OCI-LY7 (cell line): ENCODE measurements at regions not wholly inside any gene's neighbourhood (a gene's known extent, or its start where the extent isn't known, plus 50 kb on each side); places are given as distances from the start of the nearest gene placed in this dataset.

ENCODE experiments used
- BruUV-seq: library from RNA; stranded (reverse); fragments of 400-500 nt; replicated peaks from 2 replicates; lab custom pipeline; 2021; lab: Mats Ljungman, UMichigan
- CTCF ChIA-PET: fragments of 300-600 bp; sonication (Branson Sonifier 250); formaldehyde crosslinking; loops from one replicate; lab custom pipeline; 2022; ENCODE audit warnings: antibody characterized with exemption; ENCODE audit not compliant: unreplicated experiment; lab: Charles Lee
- POLR2A ChIA-PET: fragments of 300-600 bp; sonication (Branson Sonifier 250); formaldehyde crosslinking; loops from one replicate; lab custom pipeline; 2022; ENCODE audit warnings: antibody characterized with exemption; lab: Charles Lee
- DNase-seq: peaks from one replicate; pipeline ENCODE4 v3.0.0-alpha.2; 2015; ENCODE audit warnings: low spot score
- H2AFZ ChIP-seq: fragments of 200-600 bp; sonication (generic), shearing (Covaris generic); 2 replicates; pipeline ENCODE4 v1.6.1; 2014; ENCODE audit warnings: mild to moderate bottlenecking, antibody characterized with exemption, low read length, moderate library complexity
- H3K27ac ChIP-seq: fragments of 200-600 bp; sonication (generic); 2 replicates; pipeline ENCODE4 v1.5.1; 2014; ENCODE audit warnings: mixed run types, low read depth, mild to moderate bottlenecking, moderate library complexity, low read length, inconsistent platforms; ENCODE audit not compliant: poor library complexity, severe bottlenecking
- H3K36me3 ChIP-seq: fragments of 200-600 bp; sonication (generic); 2 replicates; pipeline ENCODE4 v1.6.1; 2014; ENCODE audit warnings: mild to moderate bottlenecking, antibody characterized with exemption, low read length, moderate library complexity, mixed read lengths; ENCODE audit not compliant: insufficient read depth
- H3K4me1 ChIP-seq: fragments of 200-600 bp; sonication (generic); 2 replicates; pipeline ENCODE4 v1.5.1; 2014; ENCODE audit warnings: mild to moderate bottlenecking, low read length; ENCODE audit not compliant: insufficient read depth, poor library complexity, severe bottlenecking
- H3K4me2 ChIP-seq: fragments of 200-600 bp; sonication (generic); 2 replicates; pipeline ENCODE4 v1.6.1; 2014; ENCODE audit warnings: mild to moderate bottlenecking, low read length
- H3K4me3 ChIP-seq: fragments of 200-600 bp; sonication (generic); 2 replicates; pipeline ENCODE4 v1.5.1; 2014; ENCODE audit warnings: mild to moderate bottlenecking, low read depth, low read length; ENCODE audit not compliant: poor library complexity, severe bottlenecking
- H3K79me2 ChIP-seq: fragments of 200-600 bp; sonication (generic); 2 replicates; pipeline ENCODE4 v1.6.1; 2016; ENCODE audit warnings: low read depth, mild to moderate bottlenecking, low read length, moderate library complexity, mixed read lengths; ENCODE audit not compliant: insufficient read depth
- H3K9me2 ChIP-seq: fragments of 200-600 bp; sonication (generic); 2 replicates; pipeline ENCODE4 v1.6.1; 2016; ENCODE audit warnings: mild to moderate bottlenecking, low read length, mixed read lengths; ENCODE audit not compliant: insufficient read depth
- H3K9me3 ChIP-seq: fragments of 200-600 bp; sonication (generic); 2 replicates; pipeline ENCODE4 v1.6.1; 2014; ENCODE audit warnings: mild to moderate bottlenecking, mixed run types, low read length, mixed read lengths
- H4K20me1 ChIP-seq: fragments of 200-600 bp; sonication (generic); 2 replicates; pipeline ENCODE4 v1.6.1; 2014; ENCODE audit warnings: mild to moderate bottlenecking, antibody characterized with exemption, low read length, moderate library complexity, mixed read lengths; ENCODE audit not compliant: insufficient read depth
- EZH2phosphoT487 ChIP-seq: fragments of 200-600 bp; sonication (generic); IDR thresholded peaks from 2 replicates; pipeline ENCODE4 v1.6.1; 2018; ENCODE audit warnings: low read depth, borderline replicate concordance, mild to moderate bottlenecking, mixed run types, antibody characterized with exemption, low read length, moderate library complexity, mixed read lengths
- intact Hi-C: fragments of 100-400 bp; cut with micrococcal nuclease; formaldehyde crosslinking; loops from one replicate; pipeline ENCODE4 v1.10.0; 2022; ENCODE audit not compliant: unreplicated experiment
- TF ChIP-seq, protein P1 (sequence below): fragments of 200-600 bp; sonication (generic); conservative IDR thresholded peaks from 2 replicates; pipeline ENCODE4 v1.5.1; 2014; ENCODE audit warnings: mild to moderate bottlenecking, antibody characterized with exemption, low read length, moderate library complexity, mixed read lengths

DNA sequence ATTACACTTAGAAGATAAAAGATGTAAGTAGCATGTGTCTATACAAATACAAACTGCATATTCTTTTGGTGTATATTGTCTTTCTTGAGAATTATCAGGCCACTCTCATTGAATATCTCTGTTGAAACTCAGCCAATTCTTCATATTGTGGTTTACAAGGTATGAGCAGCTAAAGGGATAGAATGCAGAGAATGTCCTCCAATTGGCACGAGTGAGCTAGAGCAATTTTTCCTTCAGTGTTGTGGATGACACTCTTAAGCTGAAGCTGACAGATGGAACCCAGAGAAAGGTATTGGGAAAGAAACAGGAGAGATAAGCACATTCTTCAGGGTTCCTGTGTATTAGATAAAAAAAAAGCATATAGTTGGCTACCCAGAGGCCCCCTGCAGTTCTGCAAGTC is 453.1 kb downstream of the EPHA3 start:
- ChIA-PET POLR2A (no interaction called here), CTCF (no interaction called here)
- H2AFZ ChIP-seq: no peak overlapping the region
- H3K9me3 ChIP-seq: no peaks in the 10 kb centered on the region
- no peaks in the 10 kb centered on the region for H3K4me1 ChIP-seq
- H3K4me2 ChIP-seq: no peak overlapping the region
- no TSS peak for BruUV-seq
- DNase-seq: no peak
- H3K79me2 ChIP-seq: no peaks in the 10 kb centered on the region
- H3K9me2 ChIP-seq: no peaks in the 10 kb centered on the region
- no peak for TF ChIP-seq EZH2phosphoT487
- TF ChIP-seq, protein P1, sequence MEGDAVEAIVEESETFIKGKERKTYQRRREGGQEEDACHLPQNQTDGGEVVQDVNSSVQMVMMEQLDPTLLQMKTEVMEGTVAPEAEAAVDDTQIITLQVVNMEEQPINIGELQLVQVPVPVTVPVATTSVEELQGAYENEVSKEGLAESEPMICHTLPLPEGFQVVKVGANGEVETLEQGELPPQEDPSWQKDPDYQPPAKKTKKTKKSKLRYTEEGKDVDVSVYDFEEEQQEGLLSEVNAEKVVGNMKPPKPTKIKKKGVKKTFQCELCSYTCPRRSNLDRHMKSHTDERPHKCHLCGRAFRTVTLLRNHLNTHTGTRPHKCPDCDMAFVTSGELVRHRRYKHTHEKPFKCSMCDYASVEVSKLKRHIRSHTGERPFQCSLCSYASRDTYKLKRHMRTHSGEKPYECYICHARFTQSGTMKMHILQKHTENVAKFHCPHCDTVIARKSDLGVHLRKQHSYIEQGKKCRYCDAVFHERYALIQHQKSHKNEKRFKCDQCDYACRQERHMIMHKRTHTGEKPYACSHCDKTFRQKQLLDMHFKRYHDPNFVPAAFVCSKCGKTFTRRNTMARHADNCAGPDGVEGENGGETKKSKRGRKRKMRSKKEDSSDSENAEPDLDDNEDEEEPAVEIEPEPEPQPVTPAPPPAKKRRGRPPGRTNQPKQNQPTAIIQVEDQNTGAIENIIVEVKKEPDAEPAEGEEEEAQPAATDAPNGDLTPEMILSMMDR: no peak
- H3K36me3 ChIP-seq: no peaks in the 10 kb centered on the region
- H3K27ac ChIP-seq: no peak overlapping the region
- no peak overlapping the region for H3K4me3 ChIP-seq
- intact Hi-C loops: no loop called here
- H4K20me1 ChIP-seq: no peaks in the 10 kb centered on the region

DNA sequence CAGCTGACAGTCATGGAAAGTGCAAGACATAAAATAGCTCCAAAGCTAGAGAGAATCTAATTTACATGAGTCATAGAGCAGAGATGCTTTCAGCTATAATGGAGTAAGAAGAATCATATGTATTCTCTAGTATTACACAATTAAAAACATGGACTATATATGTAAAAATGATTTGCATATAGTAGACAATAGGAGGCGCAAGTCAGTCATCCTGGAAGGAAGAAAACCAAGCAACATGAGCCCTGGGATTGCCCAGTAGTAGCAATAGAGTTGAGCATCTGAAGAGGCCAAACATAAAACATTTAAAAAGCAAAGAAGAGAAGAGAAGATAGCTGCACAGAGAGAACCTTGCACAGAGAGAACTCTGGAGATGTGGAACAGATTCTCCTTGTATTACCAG is 455.0 kb downstream of the EPHA3 start:
- H3K4me3 ChIP-seq: no peak overlapping the region
- BruUV-seq: no TSS peak
- H3K9me3 ChIP-seq: no peaks in the 10 kb centered on the region
- H3K4me2 ChIP-seq: no peak overlapping the region
- H3K4me1 ChIP-seq: no peaks in the 10 kb centered on the region
- POLR2A ChIA-PET: interaction anchor here (0.7 kb wide), 1 partner anchor 22 kb away, joined by 3 read pairs; no protein-coding TSS in a partner anchor
- no peak overlapping the region for H2AFZ ChIP-seq
- TF ChIP-seq, protein P1: no peak
- TF ChIP-seq EZH2phosphoT487: no peak
- intact Hi-C loops: no loop called here
- no peaks in the 10 kb centered on the region for H3K9me2 ChIP-seq
- H3K79me2 ChIP-seq: no peaks in the 10 kb centered on the region
- DNase-seq: no peak
- CTCF ChIA-PET: no interaction called here
- H4K20me1 ChIP-seq: no peaks in the 10 kb centered on the region
- no peaks in the 10 kb centered on the region for H3K36me3 ChIP-seq
- H3K27ac ChIP-seq: no peak overlapping the region

DNA sequence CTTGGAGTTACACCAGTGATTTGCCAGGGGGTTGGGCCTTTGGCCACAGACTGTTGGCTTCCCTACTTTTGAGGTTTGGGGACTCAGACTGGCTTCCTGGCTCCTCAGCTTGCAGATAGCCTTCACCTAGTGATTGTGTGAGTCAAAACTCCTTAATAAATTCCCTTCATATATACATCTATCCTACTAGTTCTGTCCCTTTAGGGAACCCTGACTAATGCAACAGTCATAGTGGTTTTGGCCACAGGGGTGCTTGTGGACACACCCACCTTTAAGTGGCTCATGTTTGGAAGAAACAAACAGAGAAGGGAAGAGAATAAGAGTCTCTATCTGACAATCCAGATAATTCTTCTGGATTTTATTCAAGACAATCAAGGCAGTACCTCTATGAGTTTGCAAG is 457.7 kb downstream of the EPHA3 start:
- POLR2A ChIA-PET: no interaction called here
- no peak for TF ChIP-seq EZH2phosphoT487
- TF ChIP-seq, protein P1: no peak

More for the DNA sequence above, 457.7 kb downstream of the EPHA3 start:
- DNase-seq: no peak
- no peak overlapping the region for H2AFZ ChIP-seq
- H3K9me2 ChIP-seq: no peaks in the 10 kb centered on the region
- H3K27ac ChIP-seq: no peak overlapping the region
- no TSS peak for BruUV-seq
- no peak overlapping the region for H3K4me3 ChIP-seq
- no peaks in the 10 kb centered on the region for H3K4me1 ChIP-seq
- no peaks in the 10 kb centered on the region for H3K9me3 ChIP-seq
- H3K4me2 ChIP-seq: no peak overlapping the region
- no peaks in the 10 kb centered on the region for H3K79me2 ChIP-seq
- CTCF ChIA-PET: no interaction called here
- intact Hi-C loops: no loop called here
- no peaks in the 10 kb centered on the region for H3K36me3 ChIP-seq
- no peaks in the 10 kb centered on the region for H4K20me1 ChIP-seq
